ENCODE measurements at regions not wholly inside any gene's neighbourhood (a gene's known extent, or its start where the extent isn't known, plus 50 kb on each side); places are given as distances from the start of the nearest gene placed in this dataset.
"Not testable (repeated sequence)": the region's sequence is repeated elsewhere in the genome, so short reads cannot be mapped to it uniquely, and the experiment has no call there.

- H3K27ac ChIP-seq = no peak overlapping the region
- WGBS, 2 donors = 62 to 81% methylated on average over 3 of the region's 3 CpGs
- H3K4me3 ChIP-seq = no peak overlapping the region
- no peaks in the 10 kb centered on the region for H3K36me3 ChIP-seq
- intact Hi-C loops (cut with DNase I) = loop anchor here (10.0 kb wide), 1 partner anchor 119 kb away; no protein-coding TSS in a partner anchor
- H3K4me1 ChIP-seq = peaks cover 0 to 33% (median 17%) of the 10 kb centered on the region in 3 donors
- H3K9me3 ChIP-seq = no peaks in the 10 kb centered on the region
- no peaks in the 10 kb centered on the region for H3K27me3 ChIP-seq
- DNase-seq = no peak
- TF ChIP-seq CTCF (IDR thresholded peaks at IDR 0.05) = no peak
- no peak for TF ChIP-seq POLR2A (IDR thresholded peaks at IDR 0.05)
Observed at GRCh38 chr3:159886050-159886449, 102.6 kb upstream of the IL12A start.

- H3K4me3 ChIP-seq, H3K27ac ChIP-seq, H3K9me3 ChIP-seq, H3K27me3 ChIP-seq, H3K36me3 ChIP-seq, DNase-seq: not testable (repeated sequence)
- 93 to 94% methylated on average over 6 of the region's 6 CpGs for WGBS, 2 donors
- H3K4me1 ChIP-seq = peaks cover 0 to 30% (median 13%) of the 10 kb centered on the region in 3 donors
- intact Hi-C loops (cut with DNase I) = loop anchor here (10.0 kb wide), 1 partner anchor 118 kb away; no protein-coding TSS in a partner anchor
Observed at GRCh38 chr3:159886530-159886929, 102.1 kb upstream of the IL12A start.

- H3K27ac ChIP-seq = no peak overlapping the region
- no peaks in the 10 kb centered on the region for H3K27me3 ChIP-seq
- DNase-seq = no peak
- H3K9me3 ChIP-seq = no peaks in the 10 kb centered on the region
- H3K4me1 ChIP-seq = peaks cover 0 to 24% (median 7%) of the 10 kb centered on the region in 3 donors
- TF ChIP-seq CTCF (IDR thresholded peaks at IDR 0.05) (no peak), POLR2A (IDR thresholded peaks at IDR 0.05) (no peak)
- no peaks in the 10 kb centered on the region for H3K36me3 ChIP-seq
- 70 to 89% methylated on average over 5 of the region's 5 CpGs for WGBS, 2 donors
- intact Hi-C loops (cut with DNase I) = loop anchor here (10.0 kb wide), 1 partner anchor 118 kb away; no protein-coding TSS in a partner anchor
- no peak overlapping the region for H3K4me3 ChIP-seq
Observed at GRCh38 chr3:159887168-159887567, 101.5 kb upstream of the IL12A start.

- H3K4me1 ChIP-seq = peaks cover 0 to 22% (median 0%) of the 10 kb centered on the region in 3 donors
- no peak overlapping the region for H3K27ac ChIP-seq
- H3K4me3 ChIP-seq = no peak overlapping the region
- TF ChIP-seq POLR2A (IDR thresholded peaks at IDR 0.05) (no peak), CTCF (IDR thresholded peaks at IDR 0.05) (no peak)
- intact Hi-C loops (cut with DNase I) = loop anchor here (10.0 kb wide), 1 partner anchor 117 kb away; no protein-coding TSS in a partner anchor
- DNase-seq = no peak
- 51 to 76% methylated on average over 3 of the region's 3 CpGs for WGBS, 2 donors
- no peaks in the 10 kb centered on the region for H3K27me3 ChIP-seq
- no peaks in the 10 kb centered on the region for H3K9me3 ChIP-seq
- no peaks in the 10 kb centered on the region for H3K36me3 ChIP-seq
Observed at GRCh38 chr3:159887911-159888310, 100.7 kb upstream of the IL12A start.

- intact Hi-C loops (cut with DNase I) = no loop called here
- H3K27me3 ChIP-seq = no peaks in the 10 kb centered on the region
- no peak for DNase-seq
- peaks cover 0 to 5% (median 3%) of the 10 kb centered on the region in 3 donors for H3K4me1 ChIP-seq
- TF ChIP-seq POLR2A (IDR thresholded peaks at IDR 0.05) = no peak
- TF ChIP-seq CTCF (IDR thresholded peaks at IDR 0.05) = no peak
- H3K9me3 ChIP-seq = no peaks in the 10 kb centered on the region
- H3K27ac ChIP-seq = no peak overlapping the region
- H3K4me3 ChIP-seq = no peak overlapping the region
- no peaks in the 10 kb centered on the region for H3K36me3 ChIP-seq
- WGBS, 2 donors = 86 to 88% methylated on average over 1 of the region's 2 CpGs
Observed at GRCh38 chr3:159892171-159892795, 96.4 kb upstream of the IL12A start.
